ENCODE measurements at regions not wholly inside any gene's neighbourhood (a gene's known extent, or its start where the extent isn't known, plus 50 kb on each side); places are given as distances from the start of the nearest gene placed in this dataset.

DNA sequence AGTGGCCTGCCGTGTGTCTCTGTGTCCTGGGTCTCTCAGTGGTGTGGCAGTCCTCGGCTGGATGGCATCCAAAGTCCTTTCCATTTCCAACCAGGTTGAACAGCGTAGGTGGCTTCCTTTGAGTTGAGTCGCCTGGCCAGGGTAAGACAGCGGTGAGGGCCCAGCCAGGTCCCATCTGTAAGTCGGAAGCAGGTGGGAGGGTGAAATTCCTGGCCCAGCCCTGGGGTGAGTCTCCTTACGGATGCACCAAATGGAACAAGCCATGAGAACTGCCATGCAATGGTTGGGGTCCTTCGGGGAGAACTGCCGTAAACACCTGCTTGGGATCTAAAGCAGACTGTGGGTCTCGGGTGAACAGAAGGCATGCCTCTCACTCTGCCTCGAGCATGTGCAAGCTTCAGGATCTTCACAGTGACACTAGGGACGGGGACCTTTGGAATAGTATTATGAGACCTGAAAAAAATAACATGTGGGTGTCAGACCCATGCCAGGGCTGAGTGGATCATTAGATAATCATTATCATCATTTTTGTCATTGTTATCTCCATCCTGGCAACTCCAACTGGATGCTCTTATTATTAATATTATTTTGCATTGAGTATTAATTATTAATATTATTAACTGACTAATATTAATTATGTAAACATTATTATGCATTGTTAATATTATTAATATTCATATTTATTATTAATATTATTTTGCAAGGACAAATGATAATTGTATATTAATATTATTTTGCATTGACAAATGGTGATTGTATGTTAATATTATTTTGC is 57.7 kb upstream of the LINC01488 start:
- TF ChIP-seq POLR2AphosphoS5 (IDR thresholded peaks at IDR 0.05; ENCODE audit: low read depth, low read length): no peak
- TF ChIP-seq TAF1 (IDR thresholded peaks at IDR 0.05; ENCODE audit: low read depth, low read length): no peak
- no peak for TF ChIP-seq POLR2A (IDR thresholded peaks at IDR 0.05; ENCODE audit: low read depth, low read length)

Data from GM12891 (cell line).